CD14-positive monocyte (primary cell): ENCODE measurements at regions not wholly inside any gene's neighbourhood (a gene's known extent, or its start where the extent isn't known, plus 50 kb on each side); places are given as distances from the start of the nearest gene placed in this dataset.

Experiments used
- DNase-seq, 3 donors: peaks; one replicate each; pipeline ENCODE4 v3.0.0-alpha.2; 2011 to 2022
- H2AFZ ChIP-seq: 2 replicates; pipeline ENCODE4 v1.6.0; 2012; ENCODE audit warnings: mild to moderate bottlenecking, low read depth, low read length, inconsistent platforms; ENCODE audit not compliant: insufficient read depth, poor library complexity, severe bottlenecking
- H3K27ac ChIP-seq, 2 donors: 1 replicate in 1 of 2; 2 replicates in 1 of 2; pipeline ENCODE4 v1.5.1; 2012 to 2013; ENCODE audit warnings: low read length in 2 of 2, control low read depth in 1 of 2, inconsistent platforms in 1 of 2, low read depth in 1 of 2, mild to moderate bottlenecking in 1 of 2
- H3K27me3 ChIP-seq, 2 donors: one replicate each; pipeline versions ENCODE4 v1.6.0 to v1.6.1; 2011 to 2013; ENCODE audit warnings: low read length in 2 of 2; ENCODE audit not compliant: control insufficient read depth in 2 of 2, insufficient read depth in 2 of 2
- H3K36me3 ChIP-seq, 2 donors: replicated peaks in 1 of 2; 1 replicate in 1 of 2; 2 replicates in 1 of 2; pipeline versions ENCODE4 v1.5.1 to v1.6.1; 2012 to 2013; ENCODE audit warnings: low read length in 2 of 2, control low read depth in 1 of 2, inconsistent platforms in 1 of 2, mild to moderate bottlenecking in 1 of 2; ENCODE audit not compliant: insufficient read depth in 2 of 2, control insufficient read depth in 1 of 2
- H3K4me1 ChIP-seq, 2 donors: 1 replicate in 1 of 2; 2 replicates in 1 of 2; pipeline versions ENCODE4 v1.5.1 to v1.6.1; 2012 to 2013; ENCODE audit warnings: low read length in 2 of 2, control low read depth in 1 of 2, inconsistent platforms in 1 of 2, mild to moderate bottlenecking in 1 of 2, moderate library complexity in 1 of 2; ENCODE audit not compliant: insufficient read depth in 2 of 2, control insufficient read depth in 1 of 2
- H3K4me2 ChIP-seq: replicated peaks from 2 replicates; pipeline ENCODE3; 2012; ENCODE audit warnings: low read length, moderate library complexity, mild to moderate bottlenecking; ENCODE audit not compliant: poor library complexity, severe bottlenecking; ENCODE audit errors: extremely low read depth
- H3K4me3 ChIP-seq, 3 experiments: fragments of 200-600 bp in 1 of 3; sonication (generic) in 1 of 3; replicated peaks in 1 of 3; 1 replicate in 2 of 3; 2 replicates in 1 of 3; pipeline ENCODE4 v1.5.1; 2011 to 2013; ENCODE audit warnings: low read length in 3 of 3, mild to moderate bottlenecking in 3 of 3, control low read depth in 2 of 3, low read depth in 2 of 3, inconsistent platforms in 1 of 3, moderate library complexity in 1 of 3
- H3K79me2 ChIP-seq: 2 replicates; pipeline ENCODE4 v1.6.0; 2012; ENCODE audit warnings: mild to moderate bottlenecking, control low read depth, inconsistent platforms, low read length, moderate library complexity; ENCODE audit not compliant: insufficient read depth
- H3K9ac ChIP-seq: 2 replicates; pipeline ENCODE4 v1.6.0; 2017; ENCODE audit warnings: low read length, mild to moderate bottlenecking; ENCODE audit not compliant: insufficient read depth, poor library complexity, severe bottlenecking
- H3K9me3 ChIP-seq, 2 donors: replicated peaks in 1 of 2; 1 replicate in 1 of 2; 2 replicates in 1 of 2; pipeline versions ENCODE4 v1.5.1 to v1.6.1; 2012 to 2013; ENCODE audit warnings: low read length in 2 of 2, control low read depth in 1 of 2; ENCODE audit not compliant: control insufficient read depth in 1 of 2, insufficient read depth in 1 of 2
- H4K20me1 ChIP-seq: 2 replicates; pipeline ENCODE4 v1.6.0; 2012; ENCODE audit warnings: mild to moderate bottlenecking, low read length, control low read depth, moderate library complexity; ENCODE audit not compliant: insufficient read depth
- H3K27ac Mint-ChIP-seq, 7 donors: one replicate each; pipeline ENCODE4 v1.8.0; 2020; ENCODE audit warnings: mild to moderate bottlenecking in 7 of 7, mixed read lengths in 7 of 7, moderate library complexity in 6 of 7, inconsistent platforms in 2 of 7
- H3K27me3 Mint-ChIP-seq, 3 donors: one replicate each; pipeline ENCODE4 v1.8.0; 2021 to 2022; ENCODE audit warnings: low read depth in 3 of 3, mild to moderate bottlenecking in 3 of 3, mixed read lengths in 3 of 3, moderate library complexity in 3 of 3, inconsistent platforms in 1 of 3
- H3K36me3 Mint-ChIP-seq, 2 donors: one replicate each; pipeline ENCODE4 v1.8.0; 2020; ENCODE audit warnings: mixed read lengths in 2 of 2, inconsistent platforms in 1 of 2, mild to moderate bottlenecking in 1 of 2
- H3K4me1 Mint-ChIP-seq: one replicate; pipeline ENCODE4 v1.8.0; 2020; ENCODE audit warnings: mild to moderate bottlenecking, mixed read lengths
- H3K4me3 Mint-ChIP-seq, 2 donors: one replicate each; pipeline ENCODE4 v1.8.0; 2020; ENCODE audit warnings: mild to moderate bottlenecking in 2 of 2, mixed read lengths in 2 of 2, moderate library complexity in 1 of 2
- H3K9me3 Mint-ChIP-seq, 7 donors: one replicate each; pipeline ENCODE4 v1.8.0; 2020 to 2022; ENCODE audit warnings: mixed read lengths in 7 of 7, mild to moderate bottlenecking in 6 of 7, moderate library complexity in 6 of 7, inconsistent platforms in 2 of 7
- CTCF ChIP-seq: fragments of 200-600 bp; IDR thresholded peaks from one replicate; pipeline ENCODE4 v1.8.0; 2022; ENCODE audit warnings: antibody characterized with exemption, mild to moderate bottlenecking
- WGBS: methylation state at CpG from one replicate; pipeline ENCODE4 v1.1.5; 2013; ENCODE audit warnings: missing lambda C conversion rate; ENCODE audit not compliant: insufficient coverage; 5-methylcytosine and 5-hydroxymethylcytosine counted together
- intact Hi-C, 2 donors: fragments of 100-400 bp; cut with micrococcal nuclease; formaldehyde crosslinking; loops; one replicate each; pipeline versions ENCODE4 v1.15.0 to v1.15.1; 2023

- no peaks in the 10 kb centered on the region for H3K36me3 Mint-ChIP-seq
- no peak overlapping the region for H3K9ac ChIP-seq
- no peak overlapping the region for H3K4me3 ChIP-seq
- H3K27me3 Mint-ChIP-seq = peaks cover 0 to 1% (median 1%) of the 10 kb centered on the region in 3 donors
- no peaks in the 10 kb centered on the region for H3K79me2 ChIP-seq
- H3K4me3 Mint-ChIP-seq = no peak overlapping the region
- H3K36me3 ChIP-seq = no peaks in the 10 kb centered on the region
- no peaks in the 10 kb centered on the region for H3K4me1 Mint-ChIP-seq
- peaks cover 6 to 10% of the 10 kb centered on the region in 2 donors for H3K9me3 ChIP-seq
- WGBS = no CpG with 5 or more reads among the region's 1 CpG
- no peak for DNase-seq
- H3K9me3 Mint-ChIP-seq = peaks cover 1 to 11% (median 6%) of the 10 kb centered on the region in 7 donors
- H2AFZ ChIP-seq = no peak overlapping the region
- no peaks in the 10 kb centered on the region for H4K20me1 ChIP-seq
- no peak overlapping the region for H3K27ac ChIP-seq
- no peaks in the 10 kb centered on the region for H3K27me3 ChIP-seq
- no peak overlapping the region for H3K4me2 ChIP-seq
- intact Hi-C loops = no loop called here
- H3K27ac Mint-ChIP-seq = no peak overlapping the region
- TF ChIP-seq CTCF = no peak
- no peaks in the 10 kb centered on the region for H3K4me1 ChIP-seq
Observed at GRCh38 chr2:149841396-149841795, 253.8 kb upstream of the MMADHC start.

- no peaks in the 10 kb centered on the region for H3K4me1 Mint-ChIP-seq
- H3K36me3 Mint-ChIP-seq = no peaks in the 10 kb centered on the region
- H3K79me2 ChIP-seq = no peaks in the 10 kb centered on the region
- no peaks in the 10 kb centered on the region for H3K27me3 Mint-ChIP-seq
- H3K27ac Mint-ChIP-seq = no peak overlapping the region
- H4K20me1 ChIP-seq = no peaks in the 10 kb centered on the region
- WGBS = no CpG with 5 or more reads among the region's 2 CpGs
- H3K4me2 ChIP-seq = no peak overlapping the region
- no peak overlapping the region for H2AFZ ChIP-seq
- peaks cover 0 to 11% (median 7%) of the 10 kb centered on the region in 7 donors for H3K9me3 Mint-ChIP-seq
- H3K4me3 ChIP-seq = no peak overlapping the region
- no peaks in the 10 kb centered on the region for H3K4me1 ChIP-seq
- no peak overlapping the region for H3K27ac ChIP-seq
- no peak for TF ChIP-seq CTCF
- H3K9ac ChIP-seq = no peak overlapping the region
- H3K4me3 Mint-ChIP-seq = no peak overlapping the region
- no peaks in the 10 kb centered on the region for H3K27me3 ChIP-seq
- no peak for DNase-seq
- intact Hi-C loops = no loop called here
- H3K36me3 ChIP-seq = no peaks in the 10 kb centered on the region
- no peaks in the 10 kb centered on the region for H3K9me3 ChIP-seq
Observed at GRCh38 chr2:149832324-149832723, 244.7 kb upstream of the MMADHC start.
